Heart left ventricle (tissue), 13 donors: ENCODE measurements at regions not wholly inside any gene's neighbourhood (a gene's known extent, or its start where the extent isn't known, plus 50 kb on each side); places are given as distances from the start of the nearest gene placed in this dataset.

Experiments
- POLR2A ChIP-seq, 2 donors: fragments of 450-650 bp; IDR thresholded peaks; one replicate each; pipeline ENCODE4 v1.6.1; 2017; ENCODE audit warnings: antibody characterized with exemption in 2 of 2, mild to moderate bottlenecking in 2 of 2, moderate library complexity in 2 of 2
- TF ChIP-seq, protein P1 (sequence below), 12 donors: fragments of 200-600 bp; sonication (generic) in 4 of 12; IDR thresholded peaks; one replicate each; pipeline versions ENCODE4 v1.5.0 to v1.8.0; 2018 to 2022; ENCODE audit warnings: antibody characterized with exemption in 12 of 12, mild to moderate bottlenecking in 5 of 12
- donor health status: ischemic (EF 13 %, LVEDD 7.1; RV severe dilation, severe dysfunction).
- donor health status: DM: no; HTN: yes; CAD: no.
- donor health status: DM: no; HTN: no; CAD: no.
- donor health status: ischemic (EF 25% LVEDD 6.9; RV normal size, moderate dysfunction).
- donor health status: ischemic (EF 25% LVEDD 5.7; RV mildly dilated, moderate dysfunction).
- donor health status: ischemic (EF 35%, LVEDD 5.7; RV mildly dilated, moderate dysfunction).
- donor health status: nonischemic (EF 11% LVEDD 7.7; RV severe dilation, severe dysfunction).
- donor health status: DM: yes; HTN: yes; CAD: no.
- donor health status: PGD.
- donor health status: ischemic (EF 29% LVEDD 5.4; RV normal size, mild dysfunction).
- donor health status: nonischemic (EF 23%, LVEDD 6.1; RV moderate dilation, normal function).

DNA sequence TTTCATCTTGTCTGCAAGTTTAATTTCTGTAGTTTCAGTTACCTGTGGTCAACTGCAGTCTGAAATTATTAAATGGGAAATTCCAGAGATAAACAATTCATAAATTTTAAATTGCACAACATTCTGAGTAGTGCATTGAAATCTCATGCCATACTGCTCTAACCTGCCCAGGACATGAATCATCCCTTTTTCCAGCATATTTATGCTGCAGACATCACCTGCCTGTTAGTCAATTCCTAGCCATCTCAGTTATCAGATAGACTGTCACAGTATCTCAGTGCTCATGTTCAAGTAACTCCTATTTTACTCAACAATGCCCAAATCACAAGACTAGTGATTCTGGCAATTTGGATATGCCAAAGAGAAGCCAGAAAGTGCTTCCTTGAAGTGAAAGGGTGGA lies 223.0 kb upstream of the GRIA1 start:
- TF ChIP-seq, protein P1, sequence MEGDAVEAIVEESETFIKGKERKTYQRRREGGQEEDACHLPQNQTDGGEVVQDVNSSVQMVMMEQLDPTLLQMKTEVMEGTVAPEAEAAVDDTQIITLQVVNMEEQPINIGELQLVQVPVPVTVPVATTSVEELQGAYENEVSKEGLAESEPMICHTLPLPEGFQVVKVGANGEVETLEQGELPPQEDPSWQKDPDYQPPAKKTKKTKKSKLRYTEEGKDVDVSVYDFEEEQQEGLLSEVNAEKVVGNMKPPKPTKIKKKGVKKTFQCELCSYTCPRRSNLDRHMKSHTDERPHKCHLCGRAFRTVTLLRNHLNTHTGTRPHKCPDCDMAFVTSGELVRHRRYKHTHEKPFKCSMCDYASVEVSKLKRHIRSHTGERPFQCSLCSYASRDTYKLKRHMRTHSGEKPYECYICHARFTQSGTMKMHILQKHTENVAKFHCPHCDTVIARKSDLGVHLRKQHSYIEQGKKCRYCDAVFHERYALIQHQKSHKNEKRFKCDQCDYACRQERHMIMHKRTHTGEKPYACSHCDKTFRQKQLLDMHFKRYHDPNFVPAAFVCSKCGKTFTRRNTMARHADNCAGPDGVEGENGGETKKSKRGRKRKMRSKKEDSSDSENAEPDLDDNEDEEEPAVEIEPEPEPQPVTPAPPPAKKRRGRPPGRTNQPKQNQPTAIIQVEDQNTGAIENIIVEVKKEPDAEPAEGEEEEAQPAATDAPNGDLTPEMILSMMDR (IDR thresholded peaks at IDR 0.05): no peak
- TF ChIP-seq POLR2A (IDR thresholded peaks at IDR 0.05): no peak
